OCI-LY1 (cell line): ENCODE measurements at regions not wholly inside any gene's neighbourhood (a gene's known extent, or its start where the extent isn't known, plus 50 kb on each side); places are given as distances from the start of the nearest gene placed in this dataset.

Experiments
- CTCF ChIP-seq: fragments of 200-600 bp; sonication (generic), shearing (Covaris generic); IDR thresholded peaks from 2 replicates; pipeline ENCODE4 v1.5.1; 2017; ENCODE audit warnings: mild to moderate bottlenecking, antibody characterized with exemption, low read length, moderate library complexity, mixed read lengths
- EZH2 ChIP-seq: fragments of 200-600 bp; sonication (generic), shearing (Covaris generic); IDR thresholded peaks from 2 replicates; pipeline ENCODE4 v1.8.0; 2017; ENCODE audit warnings: borderline replicate concordance, mixed run types, mild to moderate bottlenecking, antibody characterized with exemption, low read length, moderate library complexity, mixed read lengths

- TF ChIP-seq CTCF (no peak), EZH2 (no peak)
These were observed 389.9 kb downstream of the SHQ1 start for GRCh38 chr3:72458375-72458774.
